Peyer's patch (tissue), 4 donors: ENCODE measurements at regions not wholly inside any gene's neighbourhood (a gene's known extent, or its start where the extent isn't known, plus 50 kb on each side); places are given as distances from the start of the nearest gene placed in this dataset.

Experiments
- DNase-seq, 3 donors: peaks; one replicate each; pipeline ENCODE4 v3.0.0-alpha.2; 2017 to 2019
- H3K27ac ChIP-seq, 4 donors: fragments of 200-600 bp; sonication (generic); one replicate each; pipeline ENCODE4 v1.5.1; 2016 to 2019
- H3K27me3 ChIP-seq, 2 donors: fragments of 200-600 bp; sonication (generic); one replicate each; pipeline ENCODE4 v1.5.1; 2019
- H3K36me3 ChIP-seq, 3 donors: fragments of 200-600 bp; sonication (generic); one replicate each; pipeline ENCODE4 v1.5.1; 2016 to 2019
- H3K4me1 ChIP-seq, 4 donors: fragments of 200-600 bp; sonication (generic); one replicate each; pipeline ENCODE4 v1.5.1; 2016 to 2019
- H3K4me3 ChIP-seq, 4 donors: fragments of 200-600 bp; sonication (generic); 1 replicate in 3 of 4; 2 replicates in 1 of 4; pipeline ENCODE4 v1.5.1; 2016 to 2019; ENCODE audit warnings: mild to moderate bottlenecking in 1 of 4
- H3K9me3 ChIP-seq, 4 donors: fragments of 200-600 bp; sonication (generic); one replicate each; pipeline ENCODE4 v1.5.1; 2016 to 2019; ENCODE audit warnings: mild to moderate bottlenecking in 1 of 4
- POLR2A ChIP-seq, 2 donors: fragments of 450-650 bp; IDR thresholded peaks; one replicate each; pipeline ENCODE4 v1.5.1; 2017; ENCODE audit warnings: antibody characterized with exemption in 2 of 2, mild to moderate bottlenecking in 2 of 2, moderate library complexity in 2 of 2
- TF ChIP-seq, protein P1 (sequence below), 6 experiments: fragments of 450-650 bp in 4 of 6; fragments of 200-600 bp in 2 of 6; sonication (generic) in 1 of 6; IDR thresholded peaks; one replicate each; pipeline ENCODE4 v1.5.1; 2017 to 2019; ENCODE audit warnings: antibody characterized with exemption in 6 of 6, mild to moderate bottlenecking in 3 of 6, moderate library complexity in 1 of 6

DNA sequence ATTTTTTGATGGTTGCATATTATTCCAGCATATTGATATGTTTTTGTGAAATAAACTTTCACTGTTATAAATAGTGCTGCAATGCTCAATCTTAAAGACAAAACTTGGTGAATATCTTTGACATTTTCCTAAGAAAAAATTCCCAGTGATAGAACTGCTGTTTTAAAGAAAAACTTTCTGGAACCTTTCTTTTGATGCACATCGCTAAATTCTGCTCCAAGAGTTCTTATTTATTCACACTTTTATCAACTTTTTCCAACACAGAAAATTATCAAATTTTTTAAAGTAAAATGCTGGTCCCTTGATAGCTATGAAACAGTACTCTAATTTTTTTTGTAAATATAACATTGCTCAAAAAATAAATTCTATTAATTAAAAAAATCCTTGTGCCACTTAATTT lies 196.6 kb downstream of the HS3ST3A1 start:
- no peaks in the 10 kb centered on the region for H3K27me3 ChIP-seq
- no peak overlapping the region for H3K4me3 ChIP-seq
- no peak for DNase-seq
- H3K36me3 ChIP-seq, result no peaks in the 10 kb centered on the region
- H3K9me3 ChIP-seq, result no peaks in the 10 kb centered on the region
- no peak for TF ChIP-seq POLR2A (IDR thresholded peaks at IDR 0.05)
- TF ChIP-seq, protein P1, sequence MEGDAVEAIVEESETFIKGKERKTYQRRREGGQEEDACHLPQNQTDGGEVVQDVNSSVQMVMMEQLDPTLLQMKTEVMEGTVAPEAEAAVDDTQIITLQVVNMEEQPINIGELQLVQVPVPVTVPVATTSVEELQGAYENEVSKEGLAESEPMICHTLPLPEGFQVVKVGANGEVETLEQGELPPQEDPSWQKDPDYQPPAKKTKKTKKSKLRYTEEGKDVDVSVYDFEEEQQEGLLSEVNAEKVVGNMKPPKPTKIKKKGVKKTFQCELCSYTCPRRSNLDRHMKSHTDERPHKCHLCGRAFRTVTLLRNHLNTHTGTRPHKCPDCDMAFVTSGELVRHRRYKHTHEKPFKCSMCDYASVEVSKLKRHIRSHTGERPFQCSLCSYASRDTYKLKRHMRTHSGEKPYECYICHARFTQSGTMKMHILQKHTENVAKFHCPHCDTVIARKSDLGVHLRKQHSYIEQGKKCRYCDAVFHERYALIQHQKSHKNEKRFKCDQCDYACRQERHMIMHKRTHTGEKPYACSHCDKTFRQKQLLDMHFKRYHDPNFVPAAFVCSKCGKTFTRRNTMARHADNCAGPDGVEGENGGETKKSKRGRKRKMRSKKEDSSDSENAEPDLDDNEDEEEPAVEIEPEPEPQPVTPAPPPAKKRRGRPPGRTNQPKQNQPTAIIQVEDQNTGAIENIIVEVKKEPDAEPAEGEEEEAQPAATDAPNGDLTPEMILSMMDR (IDR thresholded peaks at IDR 0.05), result no peak
- H3K4me1 ChIP-seq, result no peaks in the 10 kb centered on the region
- no peak overlapping the region for H3K27ac ChIP-seq

DNA sequence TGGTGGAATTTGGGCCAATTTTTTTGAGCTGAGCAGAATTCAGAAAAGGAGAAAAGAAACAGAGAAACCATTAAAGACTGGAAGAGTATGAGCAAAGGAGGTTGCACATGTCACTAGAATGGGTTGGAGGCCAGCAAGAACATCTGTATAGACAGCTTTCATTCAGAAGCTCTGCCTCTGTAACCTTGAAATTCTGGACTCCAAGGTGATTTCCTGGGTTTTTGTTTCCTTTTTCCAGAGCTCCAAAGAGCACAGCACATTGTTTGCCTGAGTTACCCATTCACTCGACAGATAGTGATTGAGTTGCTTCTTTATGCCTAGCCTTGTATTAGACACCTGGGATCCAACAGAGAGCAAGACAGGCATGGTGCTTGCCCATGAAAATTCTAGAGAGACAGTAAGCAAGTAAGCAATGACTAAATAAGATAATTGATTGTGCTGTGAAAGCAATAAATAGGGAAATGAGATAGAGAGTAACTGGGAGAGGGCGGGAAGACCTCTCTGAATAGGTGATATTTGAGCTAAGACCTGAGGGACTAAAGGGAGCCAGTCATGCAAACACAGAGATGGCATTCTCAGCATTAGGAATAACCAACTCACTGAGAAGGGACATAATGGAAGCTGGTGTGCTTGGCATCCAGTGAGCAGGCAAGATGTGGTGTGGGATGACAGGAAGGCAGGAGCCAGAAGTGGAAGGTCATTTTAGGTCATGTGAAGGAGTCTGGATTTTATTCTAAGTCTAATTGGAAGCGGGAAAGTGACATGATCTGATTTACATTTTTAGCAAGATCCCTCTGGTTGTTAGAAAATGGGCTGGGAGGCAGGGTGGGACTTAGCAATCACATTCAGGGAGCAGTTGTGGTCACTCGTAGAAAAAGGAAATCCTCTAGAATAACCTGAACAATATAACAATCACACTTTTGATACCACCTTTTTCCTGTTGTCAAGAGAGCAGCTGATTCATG lies 197.5 kb downstream of the HS3ST3A1 start:
- no peaks in the 10 kb centered on the region for H3K36me3 ChIP-seq
- no peak overlapping the region for H3K27ac ChIP-seq
- no peak overlapping the region for H3K4me3 ChIP-seq
- H3K27me3 ChIP-seq, result no peaks in the 10 kb centered on the region
- DNase-seq, result no peak
- TF ChIP-seq, protein P1 (IDR thresholded peaks at IDR 0.05), result no peak
- TF ChIP-seq POLR2A (IDR thresholded peaks at IDR 0.05), result no peak
- no peaks in the 10 kb centered on the region for H3K9me3 ChIP-seq
- no peaks in the 10 kb centered on the region for H3K4me1 ChIP-seq

DNA sequence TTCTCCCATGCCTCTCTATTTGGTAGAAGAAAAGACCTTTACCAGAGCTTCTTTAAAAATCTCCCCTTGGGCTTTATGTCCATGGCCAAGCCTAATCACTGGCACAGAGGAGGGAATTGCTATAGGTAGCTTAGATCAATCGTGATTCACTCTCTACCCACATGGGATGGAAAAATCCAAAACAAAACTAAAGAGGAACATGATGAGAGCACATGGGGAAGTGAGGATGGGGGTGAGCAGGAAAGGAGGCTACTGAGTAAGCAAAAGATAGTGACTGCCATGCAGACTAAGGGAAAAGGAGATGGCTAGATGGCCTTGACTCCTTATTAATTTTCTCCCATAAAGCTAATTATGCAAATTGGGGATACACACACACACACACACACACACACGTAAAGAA lies 201.2 kb downstream of the HS3ST3A1 start:
- Histone ChIP-seq H3K27me3 (no peaks in the 10 kb centered on the region), H3K36me3 (no peaks in the 10 kb centered on the region), H3K27ac (no peak overlapping the region), H3K4me1 (no peaks in the 10 kb centered on the region), H3K9me3 (no peaks in the 10 kb centered on the region), H3K4me3 (no peak overlapping the region)
- no peak for TF ChIP-seq POLR2A (IDR thresholded peaks at IDR 0.05)
- TF ChIP-seq, protein P1 (IDR thresholded peaks at IDR 0.05), result no peak
- no peak for DNase-seq

DNA sequence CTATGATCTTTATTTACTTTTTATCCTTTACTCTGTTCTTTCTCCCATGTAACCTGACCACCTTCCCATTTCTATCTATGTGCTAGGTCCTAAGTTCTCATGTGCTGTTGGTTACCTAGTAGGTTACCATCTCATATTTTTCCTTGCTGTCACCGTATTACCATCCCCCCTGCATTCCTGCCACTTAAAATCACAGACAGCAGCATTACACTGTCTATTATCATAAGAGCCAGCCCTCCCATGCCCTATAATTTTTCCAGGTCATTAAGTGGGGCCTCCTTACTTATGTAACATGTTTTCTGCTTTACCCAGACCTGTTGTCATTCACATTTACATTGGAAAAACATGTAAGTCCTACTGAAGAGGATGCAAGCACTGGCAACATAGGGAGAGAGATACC lies 202.9 kb downstream of the HS3ST3A1 start:
- Histone ChIP-seq H3K27me3 (no peaks in the 10 kb centered on the region), H3K4me1 (no peaks in the 10 kb centered on the region), H3K27ac (no peak overlapping the region), H3K9me3 (no peaks in the 10 kb centered on the region), H3K36me3 (no peaks in the 10 kb centered on the region), H3K4me3 (no peak overlapping the region)
- TF ChIP-seq, protein P1 (IDR thresholded peaks at IDR 0.05), result no peak
- no peak for TF ChIP-seq POLR2A (IDR thresholded peaks at IDR 0.05)
- DNase-seq, result no peak

DNA sequence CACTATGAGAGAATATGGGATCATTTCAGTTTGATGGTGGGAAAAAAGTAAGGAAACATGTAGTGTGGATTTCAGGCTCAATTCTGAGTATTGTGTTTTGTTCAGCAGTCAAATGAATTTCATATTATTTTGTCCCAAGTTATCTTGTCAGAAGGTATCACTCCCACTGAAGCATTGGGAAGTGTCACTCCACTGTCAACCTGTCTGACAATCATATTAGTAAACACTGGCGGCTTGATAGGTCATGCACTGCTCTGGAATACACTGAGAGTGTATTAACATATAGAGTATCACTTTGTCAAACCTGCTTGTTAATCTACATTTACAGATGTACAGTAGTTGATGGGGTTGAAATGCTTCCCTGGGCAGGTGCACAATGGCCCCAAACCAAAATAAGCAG lies 203.6 kb downstream of the HS3ST3A1 start:
- Histone ChIP-seq H3K27me3 (no peaks in the 10 kb centered on the region), H3K9me3 (no peaks in the 10 kb centered on the region), H3K4me3 (no peak overlapping the region), H3K36me3 (no peaks in the 10 kb centered on the region), H3K4me1 (no peaks in the 10 kb centered on the region), H3K27ac (no peak overlapping the region)
- DNase-seq, result no peak
- TF ChIP-seq, protein P1 (IDR thresholded peaks at IDR 0.05), result no peak
- no peak for TF ChIP-seq POLR2A (IDR thresholded peaks at IDR 0.05)
